ENCODE measurements at regions not wholly inside any gene's neighbourhood (a gene's known extent, or its start where the extent isn't known, plus 50 kb on each side); places are given as distances from the start of the nearest gene placed in this dataset.

GRCh38 chr17:53527473-53527872 is 295.3 kb upstream of the KIF2B start:
- H2AFZ ChIP-seq (ENCODE audit: low read length) = no peak overlapping the region
- no peak overlapping the region for H3K27ac ChIP-seq (ENCODE audit: insufficient read depth, low read length)
- no peak overlapping the region for H3K4me2 ChIP-seq (ENCODE audit: extremely low read depth, insufficient read depth, low read length)
- no peaks in the 10 kb centered on the region for H3K9me3 ChIP-seq (ENCODE audit: control insufficient read depth, insufficient read depth, low read depth, low read length)
- no peaks in the 10 kb centered on the region for H3K79me2 ChIP-seq (ENCODE audit: control insufficient read depth, insufficient read depth, low read length)
- no peak for DNase-seq (ENCODE audit: low read depth in 2 of 2)
- H3K27me3 ChIP-seq (ENCODE audit: control insufficient read depth, insufficient read depth, low read length) = no peaks in the 10 kb centered on the region
- TF ChIP-seq CTCF (conservative IDR thresholded peaks at IDR 0.05 in 1 of 2, IDR thresholded peaks at IDR 0.05 in 1 of 2; ENCODE audit: low read depth in 1 of 2, low read length in 2 of 2) = no peak
- no peak for TF ChIP-seq EZH2 (IDR thresholded peaks at IDR 0.05; ENCODE audit: low read length, missing control alignments)
- H3K9ac ChIP-seq (ENCODE audit: insufficient read depth, low read length) = no peak overlapping the region
- H3K4me3 ChIP-seq (replicated peaks in 1 of 4; ENCODE audit: control extremely low read depth in 1 of 4, insufficient read depth in 1 of 4, low read depth in 3 of 4, low read length in 4 of 4) = no peak overlapping the region
- H3K4me1 ChIP-seq (ENCODE audit: control insufficient read depth, extremely low read depth, insufficient read depth, low read length) = no peaks in the 10 kb centered on the region
- no peaks in the 10 kb centered on the region for H3K36me3 ChIP-seq (ENCODE audit: control insufficient read depth, insufficient read depth, low read length)
- no peaks in the 10 kb centered on the region for H4K20me1 ChIP-seq (ENCODE audit: control insufficient read depth, extremely low read depth, insufficient read depth, low read length)

- TF ChIP-seq CTCF (conservative IDR thresholded peaks at IDR 0.05 in 1 of 2, IDR thresholded peaks at IDR 0.05 in 1 of 2; ENCODE audit: low read depth in 1 of 2, low read length in 2 of 2) = no peak
- no peak for TF ChIP-seq EZH2 (IDR thresholded peaks at IDR 0.05; ENCODE audit: low read length, missing control alignments)
- H3K4me3 ChIP-seq (replicated peaks in 1 of 4; ENCODE audit: control extremely low read depth in 1 of 4, insufficient read depth in 1 of 4, low read depth in 3 of 4, low read length in 4 of 4) = no peak overlapping the region
- H3K79me2 ChIP-seq (ENCODE audit: control insufficient read depth, insufficient read depth, low read length) = no peaks in the 10 kb centered on the region
- no peak overlapping the region for H3K27ac ChIP-seq (ENCODE audit: insufficient read depth, low read length)
- no peaks in the 10 kb centered on the region for H3K4me1 ChIP-seq (ENCODE audit: control insufficient read depth, extremely low read depth, insufficient read depth, low read length)
- no peaks in the 10 kb centered on the region for H3K36me3 ChIP-seq (ENCODE audit: control insufficient read depth, insufficient read depth, low read length)
- DNase-seq (ENCODE audit: low read depth in 2 of 2) = no peak
- H3K9me3 ChIP-seq (ENCODE audit: control insufficient read depth, insufficient read depth, low read depth, low read length) = no peaks in the 10 kb centered on the region
- no peak overlapping the region for H2AFZ ChIP-seq (ENCODE audit: low read length)
- H3K27me3 ChIP-seq (ENCODE audit: control insufficient read depth, insufficient read depth, low read length) = no peaks in the 10 kb centered on the region
- no peak overlapping the region for H3K4me2 ChIP-seq (ENCODE audit: extremely low read depth, insufficient read depth, low read length)
- no peaks in the 10 kb centered on the region for H4K20me1 ChIP-seq (ENCODE audit: control insufficient read depth, extremely low read depth, insufficient read depth, low read length)
- H3K9ac ChIP-seq (ENCODE audit: insufficient read depth, low read length) = no peak overlapping the region
Observed at GRCh38 chr17:53525590-53525989, 297.1 kb upstream of the KIF2B start.

GRCh38 chr17:53516636-53517035 is 306.1 kb upstream of the KIF2B start:
- TF ChIP-seq CTCF (conservative IDR thresholded peaks at IDR 0.05 in 1 of 2, IDR thresholded peaks at IDR 0.05 in 1 of 2; ENCODE audit: low read depth in 1 of 2, low read length in 2 of 2) (peak; percentile 9 to 46), EZH2 (IDR thresholded peaks at IDR 0.05; ENCODE audit: low read length, missing control alignments) (no peak)
- H2AFZ ChIP-seq (ENCODE audit: low read length) = no peak overlapping the region
- no peaks in the 10 kb centered on the region for H3K27me3 ChIP-seq (ENCODE audit: control insufficient read depth, insufficient read depth, low read length)
- H3K27ac ChIP-seq (ENCODE audit: insufficient read depth, low read length) = no peak overlapping the region
- no peaks in the 10 kb centered on the region for H4K20me1 ChIP-seq (ENCODE audit: control insufficient read depth, extremely low read depth, insufficient read depth, low read length)
- no peaks in the 10 kb centered on the region for H3K79me2 ChIP-seq (ENCODE audit: control insufficient read depth, insufficient read depth, low read length)
- no peaks in the 10 kb centered on the region for H3K36me3 ChIP-seq (ENCODE audit: control insufficient read depth, insufficient read depth, low read length)
- DNase-seq (ENCODE audit: low read depth in 2 of 2) = peak; percentile 15 to 48
- no peak overlapping the region for H3K4me3 ChIP-seq (replicated peaks in 1 of 4; ENCODE audit: control extremely low read depth in 1 of 4, insufficient read depth in 1 of 4, low read depth in 3 of 4, low read length in 4 of 4)
- no peak overlapping the region for H3K4me2 ChIP-seq (ENCODE audit: extremely low read depth, insufficient read depth, low read length)
- no peak overlapping the region for H3K9ac ChIP-seq (ENCODE audit: insufficient read depth, low read length)
- H3K4me1 ChIP-seq (ENCODE audit: control insufficient read depth, extremely low read depth, insufficient read depth, low read length) = no peaks in the 10 kb centered on the region
- no peaks in the 10 kb centered on the region for H3K9me3 ChIP-seq (ENCODE audit: control insufficient read depth, insufficient read depth, low read depth, low read length)
